ENCODE measurements at regions not wholly inside any gene's neighbourhood (a gene's known extent, or its start where the extent isn't known, plus 50 kb on each side); places are given as distances from the start of the nearest gene placed in this dataset.

GRCh38 chr4:74613266-74613665 lies 168.3 kb downstream of the AREG start:
- DNase-seq (ENCODE audit: low read depth in 2 of 2), result no peak

DNA sequence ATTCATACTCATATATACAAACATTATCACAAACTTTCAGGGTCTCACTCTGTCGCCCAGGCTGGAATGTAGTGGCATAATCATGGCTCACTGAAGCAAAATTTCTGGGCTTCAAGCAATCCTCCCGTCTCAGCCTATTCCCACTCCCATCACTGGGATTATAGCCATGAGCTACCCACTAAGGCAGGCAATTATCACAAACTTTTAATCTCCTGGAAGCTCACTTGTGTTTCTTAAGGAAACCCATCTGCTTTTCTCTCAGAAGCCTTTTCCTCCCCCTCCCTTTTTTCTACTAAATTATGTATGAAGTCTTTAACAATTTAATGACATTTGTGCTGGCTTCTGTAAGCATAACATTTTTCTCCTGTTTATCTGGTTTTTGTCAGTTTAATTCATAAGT lies 170.5 kb downstream of the AREG start:
- no peak for DNase-seq (ENCODE audit: low read depth in 2 of 2)

DNA sequence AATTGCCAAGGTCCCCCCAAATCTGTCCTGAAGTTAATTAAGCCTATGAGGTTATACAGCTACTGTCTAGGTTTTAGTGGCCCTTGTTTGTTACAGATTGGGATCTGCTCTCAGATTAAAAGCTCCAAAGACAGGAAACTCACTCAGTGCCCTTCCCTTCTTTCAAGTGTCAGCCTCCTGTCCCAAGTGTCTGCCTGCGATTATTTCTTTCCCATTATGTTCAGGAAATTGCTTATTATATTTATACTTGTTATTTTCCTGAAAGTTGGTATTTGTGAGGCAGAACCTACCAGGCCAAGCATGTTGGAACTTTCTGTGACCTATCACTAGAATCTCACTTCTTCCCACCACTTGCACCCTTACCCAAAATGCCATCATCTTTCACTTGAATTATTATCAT lies 173.2 kb downstream of the AREG start:
- DNase-seq (ENCODE audit: low read depth in 2 of 2), result no peak

DNA sequence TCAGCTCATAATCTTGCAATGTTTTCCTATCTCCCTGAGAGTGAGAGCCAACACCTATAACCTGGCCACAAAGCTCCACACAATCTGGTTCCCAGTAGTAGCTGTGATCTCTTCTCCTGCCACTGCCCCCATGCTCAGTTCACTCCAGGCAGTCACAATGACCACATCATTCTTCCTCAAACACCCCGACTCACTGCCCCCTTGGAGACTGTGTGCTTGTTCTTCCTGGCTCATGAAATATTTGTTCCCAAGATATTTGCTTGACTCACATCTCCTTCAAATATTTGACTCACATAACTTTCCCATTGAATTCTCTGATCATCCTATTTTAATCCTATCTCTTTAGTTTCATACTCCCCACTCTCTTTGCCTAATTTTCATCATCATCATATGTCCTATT lies 173.7 kb downstream of the AREG start:
- DNase-seq (ENCODE audit: low read depth in 2 of 2), result no peak

DNA sequence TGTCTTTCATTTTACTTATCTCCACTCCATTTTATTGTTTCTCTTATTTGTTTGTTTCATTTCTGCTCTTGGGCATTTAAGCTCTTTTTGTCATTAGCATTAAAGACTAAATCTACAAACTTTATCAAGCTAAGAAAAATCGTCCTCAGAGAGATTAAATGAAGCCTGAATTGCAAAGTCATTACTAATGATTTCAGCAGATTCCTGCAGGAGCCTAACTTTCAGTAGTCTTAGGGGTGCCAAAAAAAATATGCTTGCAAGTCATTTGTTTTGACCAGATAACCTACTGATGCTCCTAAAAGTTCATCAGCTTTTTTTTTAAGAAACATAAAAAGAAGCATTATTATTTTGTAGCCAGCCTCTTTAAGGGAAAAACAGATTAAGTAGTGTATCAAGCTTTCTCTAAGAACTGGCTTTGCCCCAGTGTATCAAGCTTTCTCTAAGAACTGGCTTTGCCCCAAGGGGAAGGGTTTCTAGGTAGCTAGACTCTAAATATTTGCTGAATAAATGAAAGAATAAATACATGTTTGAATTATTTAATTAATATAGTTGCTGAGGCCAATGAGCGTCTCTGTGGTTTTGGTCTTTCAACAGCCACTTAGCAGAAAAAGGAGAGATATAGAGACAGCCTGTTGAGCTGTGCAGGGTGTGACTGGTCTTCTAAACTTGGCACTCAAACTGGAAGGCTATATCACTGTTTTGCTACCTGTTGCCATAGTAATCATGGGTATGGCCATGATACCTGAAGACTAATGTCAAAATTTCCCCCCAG lies 174.2 kb downstream of the BTC start:
- DNase-seq (ENCODE audit: low read depth in 2 of 2), result no peak

- no peak for DNase-seq (ENCODE audit: low read depth in 2 of 2)
Measured at GRCh38 chr4:74621616-74622015, 172.7 kb downstream of the BTC start.

DNA sequence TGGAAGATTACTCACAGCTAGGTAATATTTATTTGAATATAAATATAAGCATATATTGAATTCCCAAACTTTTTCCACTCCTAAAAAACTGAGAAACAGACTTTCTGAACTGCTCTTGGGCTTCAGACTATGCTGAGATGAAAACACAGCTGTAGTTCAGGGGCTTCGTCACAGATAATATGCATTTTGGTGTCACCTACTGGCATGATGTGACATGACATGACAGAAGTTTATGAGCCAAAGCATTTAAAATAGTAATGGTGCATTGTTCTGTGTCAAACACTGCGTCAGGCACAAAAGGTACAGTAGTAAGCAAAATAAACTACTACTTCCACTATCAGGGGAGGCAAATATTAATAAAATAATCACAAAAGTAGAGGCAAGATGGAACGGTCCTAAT lies 171.3 kb downstream of the BTC start:
- DNase-seq (ENCODE audit: low read depth in 2 of 2), result no peak

DNA sequence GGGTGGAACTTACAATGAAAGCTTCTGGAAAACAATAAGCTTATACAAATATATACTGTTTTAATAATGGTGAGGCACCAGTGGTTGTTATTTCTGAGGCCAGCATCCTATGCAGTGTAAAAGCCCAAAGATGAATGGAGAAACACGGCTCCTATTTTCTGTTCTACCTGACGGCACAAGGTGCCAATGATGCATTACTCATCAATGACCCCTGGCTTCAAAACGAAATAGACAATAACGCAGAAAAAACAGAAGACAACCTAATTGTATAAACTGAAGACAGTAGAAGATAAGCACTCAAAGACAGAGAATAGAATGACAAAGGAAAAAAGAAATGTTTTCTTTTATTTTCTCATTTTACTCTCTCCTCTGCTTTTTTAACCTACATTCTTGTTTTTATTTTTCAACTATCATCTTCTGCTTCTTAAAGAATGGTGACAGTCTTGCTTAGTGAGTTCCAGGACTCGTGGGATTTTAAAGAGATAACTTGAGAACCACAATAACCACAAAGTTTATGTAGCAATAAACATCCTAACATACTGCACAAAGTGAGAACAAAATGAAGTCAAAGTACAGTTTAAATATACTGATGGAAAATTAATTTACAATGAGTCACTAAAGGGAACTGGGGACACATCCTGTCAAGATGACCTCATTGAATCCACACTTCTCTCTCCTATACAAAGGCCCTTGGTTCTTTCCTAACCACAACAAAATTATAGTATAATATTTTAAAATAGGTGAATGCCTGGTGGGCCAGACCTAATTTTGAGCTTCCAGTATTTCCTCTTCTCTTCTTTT lies 169.8 kb downstream of the BTC start:
- peak; percentile 64 to 65 for DNase-seq (ENCODE audit: low read depth in 2 of 2)

DNA sequence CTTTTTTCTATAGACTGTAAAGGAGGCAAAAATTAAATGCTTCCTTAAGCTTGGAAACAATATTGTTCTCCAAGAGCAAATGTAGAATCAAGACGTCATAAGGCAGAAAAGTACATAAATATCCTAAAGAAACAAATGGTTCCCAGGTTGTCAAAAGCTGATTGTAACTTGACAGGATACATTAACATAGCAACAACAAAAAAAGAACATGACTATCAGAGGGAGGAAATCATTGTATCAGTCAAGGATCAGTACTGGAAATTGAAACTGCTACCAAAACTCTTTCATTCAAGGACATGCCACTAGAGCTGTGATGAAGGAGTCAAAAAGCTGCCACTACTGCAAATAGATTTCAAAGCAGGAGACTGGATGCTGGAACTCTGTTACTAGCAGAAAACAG lies 168.3 kb downstream of the BTC start:
- no peak for DNase-seq (ENCODE audit: low read depth in 2 of 2)

GRCh38 chr4:74627093-74627492 lies 167.2 kb downstream of the BTC start:
- DNase-seq (ENCODE audit: low read depth in 2 of 2), result no peak

DNA sequence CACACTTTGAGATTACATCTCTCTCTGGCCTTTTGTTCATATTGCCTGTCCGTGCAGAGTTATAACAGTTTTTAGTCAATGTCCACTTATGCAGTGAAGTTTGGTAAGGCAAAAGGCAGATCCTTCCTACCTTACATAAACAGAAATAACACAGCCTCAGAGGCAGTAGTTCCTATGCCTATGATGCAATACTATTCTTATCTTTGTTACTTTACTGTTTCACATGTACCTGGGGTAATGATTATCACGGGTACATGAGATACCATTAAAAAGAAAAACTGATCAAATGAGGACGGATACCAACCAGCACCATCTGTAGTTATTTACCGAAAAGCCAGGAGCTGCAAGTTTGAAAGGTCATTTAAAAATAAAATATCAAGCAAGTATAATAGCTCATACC lies 166.8 kb downstream of the BTC start:
- no peak for DNase-seq (ENCODE audit: low read depth in 2 of 2)

DNA sequence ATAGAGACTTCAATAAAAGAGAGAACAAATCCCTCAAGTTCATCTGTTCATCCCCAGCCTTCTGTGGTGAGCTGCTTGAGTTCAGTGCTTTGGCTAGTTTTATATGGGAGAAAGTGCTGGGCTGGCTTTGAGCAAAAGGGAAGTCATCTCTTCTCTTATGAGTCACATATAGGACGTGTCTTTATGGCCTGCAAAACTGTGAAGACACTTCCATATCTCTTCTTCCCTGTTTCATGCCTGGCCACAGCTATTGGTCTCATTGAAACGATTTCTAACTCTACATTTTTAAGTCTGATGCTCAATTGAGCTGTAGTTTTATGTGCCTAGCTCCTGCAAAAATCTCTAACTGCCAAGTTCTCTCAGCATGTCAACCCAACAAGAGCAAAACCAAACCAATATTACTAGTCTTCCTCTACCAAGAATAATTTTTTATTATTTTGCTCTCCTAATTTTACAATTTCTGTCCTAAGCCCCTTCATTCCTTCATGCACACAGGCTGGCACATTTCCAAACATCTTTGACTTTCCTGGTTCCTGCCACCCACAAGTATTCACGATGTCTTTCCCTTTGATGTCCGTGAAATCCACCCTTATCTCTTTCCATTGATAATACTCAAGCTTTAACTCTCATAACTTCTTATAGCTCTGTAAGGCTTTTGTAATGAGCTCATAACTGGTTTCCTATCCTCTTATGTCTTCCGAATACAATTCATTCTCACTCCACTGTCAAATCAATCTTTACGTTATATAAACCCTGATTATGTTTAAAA lies 165.3 kb downstream of the BTC start:
- no peak for DNase-seq (ENCODE audit: low read depth in 2 of 2)

DNA sequence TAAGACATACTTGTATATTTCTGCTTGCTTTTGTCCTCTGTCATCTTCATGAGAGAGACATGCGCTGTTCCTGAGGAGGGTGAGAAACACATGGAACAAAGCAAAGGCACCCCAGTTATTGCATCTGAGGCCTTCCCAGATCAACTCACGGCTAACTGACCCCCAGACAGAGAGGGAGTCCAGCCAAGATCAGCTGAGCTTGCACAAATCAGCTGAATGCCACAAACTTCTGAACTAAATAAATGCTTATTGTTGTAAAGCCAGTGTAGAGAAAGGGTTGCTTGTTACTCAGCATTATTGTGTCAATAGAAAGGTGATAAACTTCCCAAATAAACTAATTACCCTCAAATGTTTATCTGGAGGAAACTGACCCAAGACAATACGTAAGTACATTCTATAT lies 163.8 kb downstream of the BTC start:
- DNase-seq (ENCODE audit: low read depth in 2 of 2), result no peak

GRCh38 chr4:74631338-74631737 lies 163.0 kb downstream of the BTC start:
- DNase-seq (ENCODE audit: low read depth in 2 of 2), result no peak

- no peak for DNase-seq (ENCODE audit: low read depth in 2 of 2)
Measured at GRCh38 chr4:74631988-74632387, 162.3 kb downstream of the BTC start.

GRCh38 chr4:74632634-74633033 lies 161.7 kb downstream of the BTC start:
- DNase-seq (ENCODE audit: low read depth in 2 of 2), result peak; percentile 48 to 51

GRCh38 chr4:74635074-74635473 lies 159.2 kb downstream of the BTC start:
- no peak for DNase-seq (ENCODE audit: low read depth in 2 of 2)

- no peak for DNase-seq (ENCODE audit: low read depth in 2 of 2)
Measured at GRCh38 chr4:74635490-74636123, 158.7 kb downstream of the BTC start.

- no peak for DNase-seq (ENCODE audit: low read depth in 2 of 2)
Measured at GRCh38 chr4:74638001-74638400, 156.3 kb downstream of the BTC start.

GRCh38 chr4:74638689-74639088 lies 155.6 kb downstream of the BTC start:
- no peak for DNase-seq (ENCODE audit: low read depth in 2 of 2)

DNA sequence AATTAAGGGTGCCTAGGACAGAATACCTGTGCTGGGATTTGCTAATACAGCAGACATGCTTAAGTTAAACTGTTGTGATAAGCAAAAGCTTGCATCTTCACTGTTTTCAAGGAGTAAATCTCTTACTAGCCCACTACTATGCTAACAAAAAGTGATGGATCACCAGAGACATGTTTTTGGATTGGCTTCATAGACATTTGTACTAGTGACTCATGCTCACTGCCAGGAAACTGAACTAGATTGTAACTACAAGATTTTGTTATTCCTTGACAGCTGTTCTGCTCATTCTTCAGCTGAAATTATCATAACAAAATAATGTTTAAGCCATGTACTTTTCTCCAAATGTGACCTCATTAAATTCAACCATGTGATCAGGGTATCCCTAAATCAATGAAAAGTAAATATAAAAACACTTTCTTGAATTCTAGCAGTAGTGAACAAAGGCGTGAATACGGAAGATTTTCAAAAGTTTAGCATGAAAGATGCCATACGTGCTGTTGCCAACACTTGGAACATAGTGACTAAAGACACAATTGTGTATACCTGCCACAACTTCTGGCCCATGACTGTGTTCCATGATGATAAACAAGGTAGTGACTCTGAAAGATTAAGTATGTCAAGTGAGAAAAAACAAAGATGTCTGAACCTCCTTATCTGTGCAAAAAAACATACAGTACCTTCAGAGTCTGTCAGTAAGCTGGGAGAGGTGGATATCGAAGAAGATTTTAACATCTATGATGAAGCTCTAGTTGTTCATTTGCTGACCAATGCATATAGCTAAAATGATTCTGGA lies 154.0 kb downstream of the BTC start:
- peak; percentile 54 to 57 for DNase-seq (ENCODE audit: low read depth in 2 of 2)

Data from fibroblast of skin of left quadriceps (primary cell).